Bronchial epithelial cell (primary cell): ENCODE measurements at regions not wholly inside any gene's neighbourhood (a gene's known extent, or its start where the extent isn't known, plus 50 kb on each side); places are given as distances from the start of the nearest gene placed in this dataset.

Experiments
- DNase-seq: peaks from one replicate; pipeline ENCODE4 v3.0.0-alpha.2; 2010; ENCODE audit warnings: low read depth
- FAIRE-seq: peaks from 2 replicates; lab custom pipeline; 2011; peaks lifted over from hg19 to GRCh38; lab: Jason Lieb, UNC
- H3K27me3 ChIP-seq: 2 replicates; pipeline ENCODE4 v1.5.1; 2011; ENCODE audit warnings: low read length; ENCODE audit not compliant: control insufficient read depth, insufficient read depth
- H3K36me3 ChIP-seq: 2 replicates; pipeline ENCODE4 v1.5.1; 2011; ENCODE audit warnings: low read length; ENCODE audit not compliant: control insufficient read depth, insufficient read depth
- H3K4me3 ChIP-seq: 2 replicates; pipeline ENCODE4 v1.5.1; 2011; ENCODE audit warnings: mild to moderate bottlenecking, low read depth, low read length, control low read depth
- TF ChIP-seq, protein P1 (sequence below): IDR thresholded peaks from 2 replicates; pipeline ENCODE4 v1.5.1; 2011; ENCODE audit warnings: mild to moderate bottlenecking, moderate library complexity, low read length, control low read depth, inconsistent platforms; ENCODE audit not compliant: insufficient read depth, severe bottlenecking

DNA sequence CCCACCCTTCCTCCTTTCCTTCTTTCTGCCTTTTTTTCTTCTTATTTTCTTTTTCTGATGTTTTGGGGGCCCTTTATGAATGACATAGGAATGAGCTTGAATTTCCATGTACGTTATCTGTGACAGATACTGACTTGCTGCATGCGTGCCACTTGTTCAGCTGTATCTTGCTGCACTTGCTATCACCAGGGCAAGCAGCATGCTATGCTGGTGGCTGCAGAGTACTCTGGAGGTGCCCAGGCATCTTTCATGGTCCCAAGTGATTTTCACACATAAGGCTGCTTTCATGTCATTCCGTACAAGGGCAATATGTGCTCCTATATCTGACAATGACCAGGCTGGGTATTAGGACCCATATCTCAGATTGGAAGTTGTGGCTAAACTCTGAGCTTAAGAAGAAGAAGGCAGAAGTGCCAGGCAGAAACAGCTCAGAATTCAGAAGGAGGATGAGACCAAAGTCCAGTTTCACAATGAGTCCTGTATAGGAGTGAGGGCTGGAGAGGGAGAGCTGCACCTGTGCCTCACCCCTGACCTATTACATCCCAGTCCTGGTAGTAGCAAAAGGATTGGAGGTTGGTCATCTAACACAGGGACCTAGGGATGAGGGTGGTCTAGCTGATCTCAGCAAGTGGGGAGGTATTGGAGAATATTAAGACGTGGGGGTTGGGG lies 299.0 kb upstream of the DDHD1 start:
- DNase-seq (no peak), FAIRE-seq (peak; percentile 13)
- H3K4me3 ChIP-seq = no peak overlapping the region
- TF ChIP-seq, protein P1, sequence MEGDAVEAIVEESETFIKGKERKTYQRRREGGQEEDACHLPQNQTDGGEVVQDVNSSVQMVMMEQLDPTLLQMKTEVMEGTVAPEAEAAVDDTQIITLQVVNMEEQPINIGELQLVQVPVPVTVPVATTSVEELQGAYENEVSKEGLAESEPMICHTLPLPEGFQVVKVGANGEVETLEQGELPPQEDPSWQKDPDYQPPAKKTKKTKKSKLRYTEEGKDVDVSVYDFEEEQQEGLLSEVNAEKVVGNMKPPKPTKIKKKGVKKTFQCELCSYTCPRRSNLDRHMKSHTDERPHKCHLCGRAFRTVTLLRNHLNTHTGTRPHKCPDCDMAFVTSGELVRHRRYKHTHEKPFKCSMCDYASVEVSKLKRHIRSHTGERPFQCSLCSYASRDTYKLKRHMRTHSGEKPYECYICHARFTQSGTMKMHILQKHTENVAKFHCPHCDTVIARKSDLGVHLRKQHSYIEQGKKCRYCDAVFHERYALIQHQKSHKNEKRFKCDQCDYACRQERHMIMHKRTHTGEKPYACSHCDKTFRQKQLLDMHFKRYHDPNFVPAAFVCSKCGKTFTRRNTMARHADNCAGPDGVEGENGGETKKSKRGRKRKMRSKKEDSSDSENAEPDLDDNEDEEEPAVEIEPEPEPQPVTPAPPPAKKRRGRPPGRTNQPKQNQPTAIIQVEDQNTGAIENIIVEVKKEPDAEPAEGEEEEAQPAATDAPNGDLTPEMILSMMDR = no peak
- H3K27me3 ChIP-seq = no peaks in the 10 kb centered on the region
- no peaks in the 10 kb centered on the region for H3K36me3 ChIP-seq

DNA sequence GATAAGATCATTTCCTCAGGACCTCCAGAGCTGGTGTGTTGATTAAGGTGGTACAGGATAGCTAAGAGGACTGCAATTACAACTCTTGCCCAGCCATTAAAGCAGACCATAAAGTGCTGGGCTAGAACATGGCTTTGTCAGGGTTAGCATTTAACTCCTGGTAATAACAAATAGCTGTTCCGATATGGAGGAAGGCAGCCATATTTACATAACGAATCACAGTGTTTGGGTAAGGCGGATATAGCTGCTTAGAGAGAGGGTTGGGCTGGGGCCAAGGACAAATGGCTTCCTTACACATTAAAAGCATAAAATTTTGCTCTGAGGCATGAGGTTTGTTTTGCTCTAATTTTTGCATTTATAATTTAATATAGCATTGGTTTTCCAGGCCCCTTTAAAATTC lies 297.7 kb upstream of the DDHD1 start:
- FAIRE-seq = no peak
- TF ChIP-seq, protein P1 = no peak
- Histone ChIP-seq H3K4me3 (no peak overlapping the region), H3K36me3 (no peaks in the 10 kb centered on the region), H3K27me3 (no peaks in the 10 kb centered on the region)
- peak; percentile 23 for DNase-seq

DNA sequence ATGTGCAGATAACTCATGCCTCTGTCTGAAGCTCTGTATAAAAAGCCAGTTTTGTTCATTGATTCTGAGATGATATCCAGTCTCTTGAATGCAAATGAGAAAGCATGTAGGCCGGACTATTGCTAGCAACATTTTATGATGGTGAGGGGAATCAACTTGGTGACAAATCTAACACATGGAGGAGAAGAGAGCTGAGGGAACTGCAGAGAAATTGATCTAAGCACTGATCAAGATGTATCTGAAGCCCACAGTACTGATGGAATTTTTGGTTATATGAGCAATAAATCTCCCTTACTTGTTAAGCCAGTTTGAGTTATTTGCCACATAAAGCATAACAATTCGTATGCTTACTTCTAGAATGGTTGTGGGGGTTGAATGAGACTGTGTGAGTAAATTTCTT lies 295.6 kb upstream of the DDHD1 start:
- TF ChIP-seq, protein P1 = no peak
- no peak overlapping the region for H3K4me3 ChIP-seq
- FAIRE-seq (no peak), DNase-seq (no peak)
- no peaks in the 10 kb centered on the region for H3K36me3 ChIP-seq
- no peaks in the 10 kb centered on the region for H3K27me3 ChIP-seq

DNA sequence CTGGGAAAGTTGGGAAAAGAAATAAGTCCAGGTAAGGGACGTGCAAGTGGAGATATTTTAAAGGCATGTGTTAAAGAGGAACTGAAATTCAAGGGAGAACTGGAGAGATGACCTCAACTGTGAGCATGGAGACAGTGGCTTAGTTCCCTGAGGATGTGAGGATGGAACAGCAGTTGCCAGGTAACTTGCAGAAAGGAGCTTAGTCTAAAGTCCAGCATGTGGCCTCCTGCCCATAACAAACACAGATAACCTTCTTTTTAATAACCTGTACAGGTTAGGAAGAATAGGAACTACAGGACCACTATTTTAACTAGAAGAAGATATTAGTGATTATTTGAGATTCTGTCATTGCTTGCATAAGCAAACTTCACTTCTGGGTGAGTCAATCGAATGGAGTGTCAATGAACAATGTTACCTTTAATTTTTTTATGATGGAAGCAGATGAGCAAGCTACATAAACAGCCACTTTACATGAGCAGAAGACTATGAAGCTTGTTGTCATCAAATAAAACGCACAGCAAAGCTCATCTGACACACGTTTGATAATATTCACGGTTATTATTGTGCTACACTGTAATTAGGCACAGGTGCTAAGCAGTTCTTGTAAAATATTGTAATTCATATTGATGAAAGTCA lies 291.7 kb upstream of the DDHD1 start:
- Histone ChIP-seq H3K36me3 (no peaks in the 10 kb centered on the region), H3K27me3 (no peaks in the 10 kb centered on the region), H3K4me3 (no peak overlapping the region)
- peak; percentile 41 for DNase-seq
- TF ChIP-seq, protein P1 = no peak
- no peak for FAIRE-seq

DNA sequence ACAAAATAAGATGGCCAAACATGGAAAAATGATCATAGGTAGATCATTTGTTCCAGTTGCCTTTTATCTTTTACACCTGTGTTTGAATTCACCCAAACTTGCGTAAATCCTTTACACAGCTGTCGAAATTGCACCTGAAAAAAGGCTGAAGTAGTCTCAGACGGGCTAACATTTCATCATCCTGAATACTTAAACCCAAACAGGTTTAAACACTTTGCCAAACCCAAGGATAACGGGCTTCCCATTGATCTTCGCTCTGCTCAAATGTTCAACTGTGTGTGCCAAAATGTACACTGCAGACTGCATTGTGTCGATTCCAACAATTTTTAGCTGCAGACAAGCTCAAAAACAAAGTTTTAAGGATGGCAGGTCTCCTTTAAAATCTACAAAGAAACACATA lies 288.7 kb upstream of the DDHD1 start:
- DNase-seq (no peak), FAIRE-seq (no peak)
- Histone ChIP-seq H3K27me3 (no peaks in the 10 kb centered on the region), H3K4me3 (no peak overlapping the region), H3K36me3 (no peaks in the 10 kb centered on the region)
- TF ChIP-seq, protein P1 = no peak
